ENCODE measurements at regions not wholly inside any gene's neighbourhood (a gene's known extent, or its start where the extent isn't known, plus 50 kb on each side); places are given as distances from the start of the nearest gene placed in this dataset.

GRCh38 chr18:47397671-47398319 is 146.3 kb upstream of the SKOR2 start:
- peak; percentile 55 for TF ChIP-seq CTCF (IDR thresholded peaks at IDR 0.05; ENCODE audit: extremely low read depth, insufficient read depth, missing control alignments)
- DNase-seq (ENCODE audit: low spot score), result peak; percentile 60
- in situ Hi-C loops (cut with MboI; ENCODE audit: low pct_unique_long_range_greater_than_20kb, low sequenced_read_pairs, unreplicated experiment), result no loop called here

- in situ Hi-C loops (cut with MboI; ENCODE audit: low pct_unique_long_range_greater_than_20kb, low sequenced_read_pairs, unreplicated experiment), result no loop called here
- DNase-seq (ENCODE audit: low spot score), result no peak
- TF ChIP-seq CTCF (IDR thresholded peaks at IDR 0.05; ENCODE audit: extremely low read depth, insufficient read depth, missing control alignments), result no peak
Measured at GRCh38 chr18:47391665-47392064, 140.2 kb upstream of the SKOR2 start.

- no peak for TF ChIP-seq CTCF (IDR thresholded peaks at IDR 0.05; ENCODE audit: extremely low read depth, insufficient read depth, missing control alignments)
- no peak for DNase-seq (ENCODE audit: low spot score)
- in situ Hi-C loops (cut with MboI; ENCODE audit: low pct_unique_long_range_greater_than_20kb, low sequenced_read_pairs, unreplicated experiment), result no loop called here
Measured at GRCh38 chr18:47390410-47391024, 139.1 kb upstream of the SKOR2 start.

- in situ Hi-C loops (cut with MboI; ENCODE audit: low pct_unique_long_range_greater_than_20kb, low sequenced_read_pairs, unreplicated experiment), result no loop called here
- no peak for TF ChIP-seq CTCF (IDR thresholded peaks at IDR 0.05; ENCODE audit: extremely low read depth, insufficient read depth, missing control alignments)
- no peak for DNase-seq (ENCODE audit: low spot score)
Measured at GRCh38 chr18:47389210-47389609, 137.8 kb upstream of the SKOR2 start.

- no peak for TF ChIP-seq CTCF (IDR thresholded peaks at IDR 0.05; ENCODE audit: extremely low read depth, insufficient read depth, missing control alignments)
- DNase-seq (ENCODE audit: low spot score), result no peak
- in situ Hi-C loops (cut with MboI; ENCODE audit: low pct_unique_long_range_greater_than_20kb, low sequenced_read_pairs, unreplicated experiment), result no loop called here
Measured at GRCh38 chr18:47387864-47388263, 136.4 kb upstream of the SKOR2 start.

- in situ Hi-C loops (cut with MboI; ENCODE audit: low pct_unique_long_range_greater_than_20kb, low sequenced_read_pairs, unreplicated experiment), result no loop called here
- TF ChIP-seq CTCF (IDR thresholded peaks at IDR 0.05; ENCODE audit: extremely low read depth, insufficient read depth, missing control alignments), result no peak
- DNase-seq (ENCODE audit: low spot score), result no peak
Measured at GRCh38 chr18:47383729-47384128, 132.3 kb upstream of the SKOR2 start.
